ENCODE measurements at regions not wholly inside any gene's neighbourhood (a gene's known extent, or its start where the extent isn't known, plus 50 kb on each side); places are given as distances from the start of the nearest gene placed in this dataset.

- TF ChIP-seq CTCF (IDR thresholded peaks at IDR 0.05) (no peak), POLR2A (IDR thresholded peaks at IDR 0.05) (no peak)
- no peaks in the 10 kb centered on the region for H3K9me3 ChIP-seq
- H3K4me1 ChIP-seq = peaks cover 0 to 13% (median 0%) of the 10 kb centered on the region in 4 donors
- H3K36me3 ChIP-seq = no peaks in the 10 kb centered on the region
- DNase-seq = no peak
- H3K27ac ChIP-seq = no peak overlapping the region
- no peak for ATAC-seq
- intact Hi-C loops (cut with DNase I) = no loop called here
- no peaks in the 10 kb centered on the region for H3K27me3 ChIP-seq
- H3K4me3 ChIP-seq = no peak overlapping the region
- 100% methylated on average over 2 of the region's 2 CpGs for WGBS (ENCODE audit: insufficient coverage, low coverage, low lambda C conversion rate, missing lambda C conversion rate)
Observed at GRCh38 chr13:40182591-40182990, 483.9 kb downstream of the FOXO1 start.

GRCh38 chr13:40185414-40185813, 481.0 kb downstream of the FOXO1 start:
- Histone ChIP-seq H3K4me3 (no peak overlapping the region), H3K27ac (no peak overlapping the region), H3K9me3 (no peaks in the 10 kb centered on the region), H3K27me3 (no peaks in the 10 kb centered on the region), H3K4me1 (peaks cover 0 to 13% (median 0%) of the 10 kb centered on the region in 4 donors), H3K36me3 (no peaks in the 10 kb centered on the region)
- TF ChIP-seq POLR2A (IDR thresholded peaks at IDR 0.05) (no peak), CTCF (IDR thresholded peaks at IDR 0.05) (no peak)
- intact Hi-C loops (cut with DNase I) = no loop called here
- 34% methylated on average over 2 of the region's 2 CpGs for WGBS (ENCODE audit: insufficient coverage, low coverage, low lambda C conversion rate, missing lambda C conversion rate)
- peak in 3 of 4 donors; percentile 37 to 43 (median 38) for ATAC-seq
- DNase-seq = no peak

GRCh38 chr13:40186041-40186440, 480.4 kb downstream of the FOXO1 start:
- TF ChIP-seq POLR2A (IDR thresholded peaks at IDR 0.05) = no peak
- no peak for TF ChIP-seq CTCF (IDR thresholded peaks at IDR 0.05)
- Histone ChIP-seq H3K27ac (no peak overlapping the region), H3K27me3 (no peaks in the 10 kb centered on the region), H3K9me3 (no peaks in the 10 kb centered on the region), H3K36me3 (no peaks in the 10 kb centered on the region), H3K4me1 (peaks cover 0 to 13% (median 0%) of the 10 kb centered on the region in 4 donors), H3K4me3 (no peak overlapping the region)
- DNase-seq = no peak
- WGBS (ENCODE audit: insufficient coverage, low coverage, low lambda C conversion rate, missing lambda C conversion rate) = 73% methylated on average over 3 of the region's 3 CpGs
- intact Hi-C loops (cut with DNase I) = no loop called here
- no peak for ATAC-seq

GRCh38 chr13:40186626-40187323, 479.7 kb downstream of the FOXO1 start:
- intact Hi-C loops (cut with DNase I) = no loop called here
- TF ChIP-seq POLR2A (IDR thresholded peaks at IDR 0.05) (no peak), CTCF (IDR thresholded peaks at IDR 0.05) (no peak)
- WGBS (ENCODE audit: insufficient coverage, low coverage, low lambda C conversion rate, missing lambda C conversion rate) = 52% methylated on average over 5 of the region's 9 CpGs
- no peak for ATAC-seq
- H3K9me3 ChIP-seq = no peaks in the 10 kb centered on the region
- peaks cover 0 to 8% (median 0%) of the 10 kb centered on the region in 4 donors for H3K4me1 ChIP-seq
- no peak overlapping the region for H3K27ac ChIP-seq
- DNase-seq = no peak
- no peaks in the 10 kb centered on the region for H3K27me3 ChIP-seq
- no peaks in the 10 kb centered on the region for H3K36me3 ChIP-seq
- H3K4me3 ChIP-seq = no peak overlapping the region

All from right lobe of liver (tissue), 6 donors.